MM.1S (cell line): ENCODE measurements at regions not wholly inside any gene's neighbourhood (a gene's known extent, or its start where the extent isn't known, plus 50 kb on each side); places are given as distances from the start of the nearest gene placed in this dataset.

Experiments used
- DNase-seq: peaks from one replicate; pipeline ENCODE4 v3.0.0-alpha.2; 2015
- H2AFZ ChIP-seq: fragments of 300-600 bp; sonication (generic); 2 replicates; pipeline ENCODE4 v1.6.0; 2016; ENCODE audit warnings: antibody characterized with exemption, low read length
- H3F3A ChIP-seq: fragments of 300-600 bp; sonication (generic); 2 replicates; pipeline ENCODE4 v1.6.1; 2016; ENCODE audit warnings: mild to moderate bottlenecking, antibody characterized with exemption, low read length, moderate library complexity, mixed read lengths; ENCODE audit not compliant: insufficient read depth
- H3K27ac ChIP-seq: fragments of 300-600 bp; sonication (generic); 2 replicates; pipeline ENCODE4 v1.5.1; 2016; ENCODE audit warnings: mild to moderate bottlenecking, low read length
- H3K27me3 ChIP-seq: fragments of 300-600 bp; sonication (generic); replicated peaks from 2 replicates; pipeline ENCODE4 v1.6.0; 2016; ENCODE audit warnings: low read length; ENCODE audit not compliant: insufficient read depth
- H3K36me3 ChIP-seq: fragments of 300-600 bp; sonication (generic); replicated peaks from 2 replicates; pipeline ENCODE4 v1.6.1; 2016; ENCODE audit warnings: mild to moderate bottlenecking, low read length, mixed read lengths; ENCODE audit not compliant: insufficient read depth
- H3K4me1 ChIP-seq: fragments of 300-600 bp; sonication (generic); 2 replicates; pipeline ENCODE4 v1.6.1; 2016; ENCODE audit warnings: low read length, mixed read lengths
- H3K4me2 ChIP-seq: fragments of 300-600 bp; sonication (generic); 2 replicates; pipeline ENCODE4 v1.6.0; 2016; ENCODE audit warnings: low read depth, low read length
- H3K4me3 ChIP-seq: fragments of 300-600 bp; sonication (generic); 2 replicates; pipeline ENCODE4 v1.5.1; 2016; ENCODE audit warnings: low read length, mixed read lengths
- H3K79me2 ChIP-seq: fragments of 300-600 bp; sonication (generic); 2 replicates; pipeline ENCODE4 v1.6.1; 2016; ENCODE audit warnings: mixed run types, low read length, mixed read lengths
- H3K9ac ChIP-seq: fragments of 300-600 bp; sonication (generic); 2 replicates; pipeline ENCODE4 v1.6.1; 2016; ENCODE audit warnings: low read length, mixed read lengths
- H3K9me2 ChIP-seq: fragments of 300-600 bp; sonication (generic); replicated peaks from 2 replicates; pipeline ENCODE4 v1.6.1; 2016; ENCODE audit warnings: mild to moderate bottlenecking, low read length, mixed read lengths; ENCODE audit not compliant: insufficient read depth
- H3K9me3 ChIP-seq: fragments of 300-600 bp; sonication (generic); replicated peaks from 2 replicates; pipeline ENCODE4 v1.6.1; 2016; ENCODE audit warnings: mild to moderate bottlenecking, low read length, mixed read lengths; ENCODE audit not compliant: insufficient read depth
- H4K20me1 ChIP-seq: fragments of 300-600 bp; sonication (generic); 2 replicates; pipeline ENCODE4 v1.6.1; 2016; ENCODE audit warnings: mild to moderate bottlenecking, low read length, moderate library complexity, mixed read lengths; ENCODE audit not compliant: insufficient read depth
- CTCF ChIP-seq: fragments of 300-600 bp; sonication (generic); IDR thresholded peaks from 2 replicates; pipeline ENCODE4 v1.5.1; 2016; ENCODE audit warnings: antibody characterized with exemption, low read length, mixed read lengths
- EZH2 ChIP-seq: fragments of 300-600 bp; sonication (generic); optimal IDR thresholded peaks from 2 replicates; pipeline ENCODE3; 2017; ENCODE audit warnings: low read depth, mild to moderate bottlenecking, antibody characterized with exemption, low read length, mixed read lengths
- EZH2phosphoT487 ChIP-seq: fragments of 300-600 bp; sonication (generic); IDR thresholded peaks from 2 replicates; pipeline ENCODE4 v1.6.1; 2018; ENCODE audit warnings: antibody characterized with exemption, low read length

- no peak for DNase-seq
- no peak for TF ChIP-seq EZH2phosphoT487
- TF ChIP-seq CTCF, result no peak
- no peak for TF ChIP-seq EZH2
- Histone ChIP-seq H4K20me1 (no peaks in the 10 kb centered on the region), H3K27me3 (no peaks in the 10 kb centered on the region), H3K4me1 (no peaks in the 10 kb centered on the region), H2AFZ (no peak overlapping the region), H3K9me2 (no peaks in the 10 kb centered on the region), H3K79me2 (no peaks in the 10 kb centered on the region), H3K27ac (no peak overlapping the region), H3F3A (no peaks in the 10 kb centered on the region), H3K9ac (no peak overlapping the region), H3K4me2 (no peak overlapping the region), H3K4me3 (no peak overlapping the region), H3K9me3 (no peaks in the 10 kb centered on the region), H3K36me3 (no peaks in the 10 kb centered on the region)
Measured at GRCh38 chr12:38977132-38977531, 71.7 kb upstream of the CPNE8 start.

GRCh38 chr12:38969706-38970105 is 64.3 kb upstream of the CPNE8 start:
- H3K9me3 ChIP-seq, result no peaks in the 10 kb centered on the region
- no peaks in the 10 kb centered on the region for H3K27me3 ChIP-seq
- no peaks in the 10 kb centered on the region for H4K20me1 ChIP-seq
- H3K9me2 ChIP-seq, result no peaks in the 10 kb centered on the region
- DNase-seq, result no peak
- no peaks in the 10 kb centered on the region for H3K4me1 ChIP-seq
- H3K4me2 ChIP-seq, result no peak overlapping the region
- H3K79me2 ChIP-seq, result no peaks in the 10 kb centered on the region
- H2AFZ ChIP-seq, result no peak overlapping the region
- no peak overlapping the region for H3K9ac ChIP-seq
- no peak overlapping the region for H3K4me3 ChIP-seq
- H3K27ac ChIP-seq, result no peak overlapping the region
- no peaks in the 10 kb centered on the region for H3F3A ChIP-seq
- no peaks in the 10 kb centered on the region for H3K36me3 ChIP-seq
- TF ChIP-seq CTCF (no peak), EZH2phosphoT487 (no peak), EZH2 (no peak)

DNA sequence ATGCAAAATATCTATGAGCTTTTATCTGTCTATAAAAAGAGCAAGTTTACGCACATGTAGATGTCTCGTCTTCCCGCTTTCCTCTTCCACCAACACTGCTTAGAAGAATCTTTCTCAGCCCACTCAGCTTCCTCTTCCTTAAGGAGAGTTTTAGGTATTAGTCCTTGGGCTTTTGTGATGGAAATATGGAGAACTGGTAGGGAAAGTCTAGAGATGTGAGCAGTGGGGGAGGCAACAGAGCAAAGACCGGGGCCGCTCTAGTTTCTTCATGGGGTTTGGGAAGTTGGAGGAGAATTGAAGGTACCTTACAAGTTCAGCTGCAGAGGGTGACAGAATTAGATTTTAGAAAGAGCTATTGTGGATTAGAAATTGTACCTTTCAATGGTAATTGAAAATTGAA is 56.3 kb upstream of the CPNE8 start:
- H4K20me1 ChIP-seq, result no peaks in the 10 kb centered on the region
- H3K4me1 ChIP-seq, result no peaks in the 10 kb centered on the region
- no peak overlapping the region for H3K4me3 ChIP-seq
- no peak for DNase-seq
- H3K4me2 ChIP-seq, result no peak overlapping the region
- no peaks in the 10 kb centered on the region for H3K9me3 ChIP-seq
- H3K27me3 ChIP-seq, result no peaks in the 10 kb centered on the region
- H3F3A ChIP-seq, result no peaks in the 10 kb centered on the region
- H3K9ac ChIP-seq, result no peak overlapping the region
- no peak overlapping the region for H2AFZ ChIP-seq
- H3K36me3 ChIP-seq, result no peaks in the 10 kb centered on the region
- no peak overlapping the region for H3K27ac ChIP-seq
- H3K79me2 ChIP-seq, result no peaks in the 10 kb centered on the region
- TF ChIP-seq CTCF, result no peak
- no peak for TF ChIP-seq EZH2phosphoT487
- TF ChIP-seq EZH2, result no peak
- H3K9me2 ChIP-seq, result no peaks in the 10 kb centered on the region
